ENCODE measurements at regions not wholly inside any gene's neighbourhood (a gene's known extent, or its start where the extent isn't known, plus 50 kb on each side); places are given as distances from the start of the nearest gene placed in this dataset.
"Not testable (repeated sequence)": the region's sequence is repeated elsewhere in the genome, so short reads cannot be mapped to it uniquely, and the experiment has no call there.

GRCh38 chr1:199878823-199879222, 148.7 kb upstream of the NR5A2 start:
- Mint-ChIP-seq H3K4me3 (no peak overlapping the region), H3K36me3 (ENCODE audit: insufficient read depth) (no peaks in the 10 kb centered on the region), H3K27me3 (ENCODE audit: low read depth) (no peaks in the 10 kb centered on the region), H3K9me3 (no peaks in the 10 kb centered on the region), H3K4me1 (ENCODE audit: low read depth) (no peaks in the 10 kb centered on the region)
- ATAC-seq: no peak
- no peak for DNase-seq

GRCh38 chr1:199898654-199899053, 128.9 kb upstream of the NR5A2 start:
- H3K4me3 Mint-ChIP-seq: no peak overlapping the region
- peaks cover 17% of the 10 kb centered on the region for H3K27me3 Mint-ChIP-seq (ENCODE audit: low read depth)
- no peaks in the 10 kb centered on the region for H3K9me3 Mint-ChIP-seq
- no peaks in the 10 kb centered on the region for H3K4me1 Mint-ChIP-seq (ENCODE audit: low read depth)
- H3K36me3 Mint-ChIP-seq (ENCODE audit: insufficient read depth): no peaks in the 10 kb centered on the region
- ATAC-seq (no peak), DNase-seq (no peak)

GRCh38 chr1:199901341-199901740, 126.2 kb upstream of the NR5A2 start:
- H3K36me3 Mint-ChIP-seq (ENCODE audit: insufficient read depth): no peaks in the 10 kb centered on the region
- H3K9me3 Mint-ChIP-seq: no peaks in the 10 kb centered on the region
- no peak for ATAC-seq
- peaks cover 14% of the 10 kb centered on the region for H3K27me3 Mint-ChIP-seq (ENCODE audit: low read depth)
- H3K4me3 Mint-ChIP-seq: no peak overlapping the region
- H3K4me1 Mint-ChIP-seq (ENCODE audit: low read depth): no peaks in the 10 kb centered on the region
- DNase-seq: no peak

GRCh38 chr1:199907361-199907760, 120.1 kb upstream of the NR5A2 start:
- Mint-ChIP-seq H3K4me3 (no peak overlapping the region), H3K9me3 (no peaks in the 10 kb centered on the region), H3K27me3 (ENCODE audit: low read depth) (peaks cover 3% of the 10 kb centered on the region), H3K4me1 (ENCODE audit: low read depth) (no peaks in the 10 kb centered on the region), H3K36me3 (ENCODE audit: insufficient read depth) (no peaks in the 10 kb centered on the region)
- DNase-seq (no peak), ATAC-seq (no peak)

GRCh38 chr1:199909137-199909536, 118.4 kb upstream of the NR5A2 start:
- DNase-seq (no peak), ATAC-seq (no peak)
- Mint-ChIP-seq H3K4me1 (ENCODE audit: low read depth) (no peaks in the 10 kb centered on the region), H3K9me3 (no peaks in the 10 kb centered on the region), H3K27me3 (ENCODE audit: low read depth) (peaks cover 3% of the 10 kb centered on the region), H3K36me3 (ENCODE audit: insufficient read depth) (no peaks in the 10 kb centered on the region), H3K4me3 (no peak overlapping the region)

- Mint-ChIP-seq H3K4me3 (no peak overlapping the region), H3K27me3 (ENCODE audit: low read depth) (peaks cover 8% of the 10 kb centered on the region), H3K36me3 (ENCODE audit: insufficient read depth) (no peaks in the 10 kb centered on the region), H3K4me1 (ENCODE audit: low read depth) (no peaks in the 10 kb centered on the region), H3K9me3 (no peaks in the 10 kb centered on the region)
- DNase-seq: no peak
- no peak for ATAC-seq
These were observed 114.2 kb upstream of the NR5A2 start for GRCh38 chr1:199913318-199913717.

- no peaks in the 10 kb centered on the region for H3K36me3 Mint-ChIP-seq (ENCODE audit: insufficient read depth)
- H3K4me3 Mint-ChIP-seq: no peak overlapping the region
- no peaks in the 10 kb centered on the region for H3K9me3 Mint-ChIP-seq
- DNase-seq: no peak
- H3K4me1 Mint-ChIP-seq (ENCODE audit: low read depth): no peaks in the 10 kb centered on the region
- peaks cover 15% of the 10 kb centered on the region for H3K27me3 Mint-ChIP-seq (ENCODE audit: low read depth)
- no peak for ATAC-seq
These were observed 113.0 kb upstream of the NR5A2 start for GRCh38 chr1:199914546-199914945.

- peaks cover 5% of the 10 kb centered on the region for H3K9me3 Mint-ChIP-seq
- H3K4me3 Mint-ChIP-seq: no peak overlapping the region
- H3K27me3 Mint-ChIP-seq (ENCODE audit: low read depth): peaks cover 17% of the 10 kb centered on the region
- no peaks in the 10 kb centered on the region for H3K36me3 Mint-ChIP-seq (ENCODE audit: insufficient read depth)
- no peak for ATAC-seq
- DNase-seq: no peak
- H3K4me1 Mint-ChIP-seq (ENCODE audit: low read depth): no peaks in the 10 kb centered on the region
These were observed 109.2 kb upstream of the NR5A2 start for GRCh38 chr1:199918196-199918769.

GRCh38 chr1:199920635-199921034, 106.9 kb upstream of the NR5A2 start:
- Mint-ChIP-seq H3K27me3 (ENCODE audit: low read depth) (peaks cover 17% of the 10 kb centered on the region), H3K9me3 (peaks cover 5% of the 10 kb centered on the region), H3K4me3 (no peak overlapping the region), H3K4me1 (ENCODE audit: low read depth) (no peaks in the 10 kb centered on the region), H3K36me3 (ENCODE audit: insufficient read depth) (no peaks in the 10 kb centered on the region)
- no peak for DNase-seq
- ATAC-seq: no peak

- Mint-ChIP-seq H3K27me3 (ENCODE audit: low read depth) (peaks cover 4% of the 10 kb centered on the region), H3K36me3 (ENCODE audit: insufficient read depth) (no peaks in the 10 kb centered on the region), H3K4me3 (no peak overlapping the region), H3K4me1 (ENCODE audit: low read depth) (peaks cover 8% of the 10 kb centered on the region), H3K9me3 (no peaks in the 10 kb centered on the region)
- no peak for DNase-seq
- no peak for ATAC-seq
These were observed 98.0 kb upstream of the NR5A2 start for GRCh38 chr1:199929556-199929955.

GRCh38 chr1:199930067-199930466, 97.4 kb upstream of the NR5A2 start:
- not testable (repeated sequence) for H3K4me3 Mint-ChIP-seq; H3K9me3 Mint-ChIP-seq; H3K4me1 Mint-ChIP-seq (ENCODE audit: low read depth); DNase-seq; ATAC-seq; H3K27me3 Mint-ChIP-seq (ENCODE audit: low read depth); H3K36me3 Mint-ChIP-seq (ENCODE audit: insufficient read depth)

- Mint-ChIP-seq H3K4me3 (peak overlapping the region; percentile 60), H3K36me3 (ENCODE audit: insufficient read depth) (no peaks in the 10 kb centered on the region)
- ATAC-seq: no peak
These were observed 95.7 kb upstream of the NR5A2 start for GRCh38 chr1:199931666-199932377.

GRCh38 chr1:199932462-199932861, 95.0 kb upstream of the NR5A2 start:
- Mint-ChIP-seq H3K36me3 (ENCODE audit: insufficient read depth) (no peaks in the 10 kb centered on the region), H3K4me1 (ENCODE audit: low read depth) (peaks cover 8% of the 10 kb centered on the region), H3K4me3 (peak overlapping the region; percentile 60), H3K27me3 (ENCODE audit: low read depth) (peaks cover 20% of the 10 kb centered on the region), H3K9me3 (no peaks in the 10 kb centered on the region)
- no peak for ATAC-seq
- no peak for DNase-seq

More at GRCh38 chr1:199931666-199932377, 95.7 kb upstream of the NR5A2 start:
- Mint-ChIP-seq H3K9me3 (no peaks in the 10 kb centered on the region), H3K4me1 (ENCODE audit: low read depth) (peaks cover 8% of the 10 kb centered on the region), H3K27me3 (ENCODE audit: low read depth) (peaks cover 17% of the 10 kb centered on the region)
- DNase-seq: peak; percentile 7

GRCh38 chr1:199936441-199936840, 91.1 kb upstream of the NR5A2 start:
- Mint-ChIP-seq H3K9me3 (no peaks in the 10 kb centered on the region), H3K36me3 (ENCODE audit: insufficient read depth) (no peaks in the 10 kb centered on the region), H3K4me1 (ENCODE audit: low read depth) (peaks cover 16% of the 10 kb centered on the region), H3K4me3 (no peak overlapping the region), H3K27me3 (ENCODE audit: low read depth) (peaks cover 38% of the 10 kb centered on the region)
- no peak for ATAC-seq
- no peak for DNase-seq

GRCh38 chr1:199937161-199937560, 90.3 kb upstream of the NR5A2 start:
- H3K27me3 Mint-ChIP-seq (ENCODE audit: low read depth): peaks cover 38% of the 10 kb centered on the region
- ATAC-seq: no peak
- no peaks in the 10 kb centered on the region for H3K9me3 Mint-ChIP-seq
- H3K4me1 Mint-ChIP-seq (ENCODE audit: low read depth): peaks cover 16% of the 10 kb centered on the region
- DNase-seq: no peak
- H3K4me3 Mint-ChIP-seq: no peak overlapping the region
- no peaks in the 10 kb centered on the region for H3K36me3 Mint-ChIP-seq (ENCODE audit: insufficient read depth)
